ENCODE measurements at regions not wholly inside any gene's neighbourhood (a gene's known extent, or its start where the extent isn't known, plus 50 kb on each side); places are given as distances from the start of the nearest gene placed in this dataset.

DNA sequence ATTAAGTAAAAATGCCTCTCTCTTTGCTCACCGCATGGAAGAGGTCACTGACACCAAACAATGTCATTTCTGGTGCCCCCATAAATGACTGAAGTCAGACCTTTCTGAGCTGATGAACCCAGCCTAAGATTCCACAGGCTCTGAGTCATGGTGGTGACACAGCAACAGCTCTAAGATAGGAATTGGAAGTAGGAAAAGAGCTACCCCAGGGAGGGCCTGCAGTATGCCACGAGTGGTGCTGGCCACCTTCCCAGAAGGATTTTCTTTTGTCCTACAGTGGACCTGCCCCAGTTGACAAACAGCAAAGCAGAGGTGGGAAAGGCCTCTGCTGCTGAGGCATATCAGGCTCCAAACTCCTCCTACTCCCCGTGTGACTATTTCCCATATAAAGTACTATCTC, 208.1 kb downstream of the MINAR1 start (continued):
- TF ChIP-seq GATA2 (CRISPR knock-in tag; IDR thresholded peaks at IDR 0.05) (no peak), NRF1 (IDR thresholded peaks at IDR 0.05; ENCODE audit: low read depth, low read length) (no peak), NFIC (IDR thresholded peaks at IDR 0.05; ENCODE audit: borderline replicate concordance) (peak; percentile 85), TAF1 (IDR thresholded peaks at IDR 0.05; ENCODE audit: borderline replicate concordance, low read depth, low read length) (no peak), ELF1 (IDR thresholded peaks at IDR 0.05) (no peak), RAD21 (IDR thresholded peaks at IDR 0.05; ENCODE audit: low read length) (no peak), RXRA (IDR thresholded peaks at IDR 0.05; ENCODE audit: borderline replicate concordance, low read depth) (no peak; the same call in 1 of the 2 replicates)
- TF ChIP-seq, protein P1, sequence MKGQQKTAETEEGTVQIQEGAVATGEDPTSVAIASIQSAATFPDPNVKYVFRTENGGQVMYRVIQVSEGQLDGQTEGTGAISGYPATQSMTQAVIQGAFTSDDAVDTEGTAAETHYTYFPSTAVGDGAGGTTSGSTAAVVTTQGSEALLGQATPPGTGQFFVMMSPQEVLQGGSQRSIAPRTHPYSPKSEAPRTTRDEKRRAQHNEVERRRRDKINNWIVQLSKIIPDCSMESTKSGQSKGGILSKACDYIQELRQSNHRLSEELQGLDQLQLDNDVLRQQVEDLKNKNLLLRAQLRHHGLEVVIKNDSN (IDR thresholded peaks at IDR 0.05; ENCODE audit: borderline replicate concordance, low read depth): no peak

DNA sequence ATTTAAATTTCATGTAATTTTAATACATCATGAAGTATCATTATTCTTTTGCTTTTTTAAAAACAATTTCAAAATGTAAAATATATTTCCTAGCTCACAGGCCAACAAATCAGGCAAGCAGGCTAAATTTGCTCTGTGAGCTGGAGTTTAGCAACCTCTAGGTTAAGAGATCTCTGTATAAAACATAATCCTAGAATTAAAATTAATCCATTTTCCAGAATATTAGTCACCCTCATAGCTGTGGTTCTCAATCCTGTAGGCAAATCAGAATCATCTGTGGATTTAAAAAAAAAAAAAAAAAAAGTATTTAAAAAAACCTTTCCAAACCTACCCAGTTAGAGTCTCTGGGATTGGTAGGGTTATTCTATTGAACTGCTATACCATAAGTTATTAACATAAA, 209.7 kb downstream of the MINAR1 start:
- no peaks in the 10 kb centered on the region for H3K9me2 ChIP-seq
- TF ChIP-seq GABPA (IDR thresholded peaks at IDR 0.05; ENCODE audit: low read depth): no peak
- TF ChIP-seq YY1 (IDR thresholded peaks at IDR 0.05; ENCODE audit: low read depth): no peak
- no peak for TF ChIP-seq TAF1 (IDR thresholded peaks at IDR 0.05; ENCODE audit: borderline replicate concordance, low read depth, low read length)
- no peak for TF ChIP-seq MXI1 (IDR thresholded peaks at IDR 0.05; ENCODE audit: low read depth, low read length)
- TF ChIP-seq, protein P2, sequence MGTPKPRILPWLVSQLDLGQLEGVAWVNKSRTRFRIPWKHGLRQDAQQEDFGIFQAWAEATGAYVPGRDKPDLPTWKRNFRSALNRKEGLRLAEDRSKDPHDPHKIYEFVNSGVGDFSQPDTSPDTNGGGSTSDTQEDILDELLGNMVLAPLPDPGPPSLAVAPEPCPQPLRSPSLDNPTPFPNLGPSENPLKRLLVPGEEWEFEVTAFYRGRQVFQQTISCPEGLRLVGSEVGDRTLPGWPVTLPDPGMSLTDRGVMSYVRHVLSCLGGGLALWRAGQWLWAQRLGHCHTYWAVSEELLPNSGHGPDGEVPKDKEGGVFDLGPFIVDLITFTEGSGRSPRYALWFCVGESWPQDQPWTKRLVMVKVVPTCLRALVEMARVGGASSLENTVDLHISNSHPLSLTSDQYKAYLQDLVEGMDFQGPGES (IDR thresholded peaks at IDR 0.05; ENCODE audit: low read depth, low read length): no peak
- TF ChIP-seq TCF12 (IDR thresholded peaks at IDR 0.05): no peak
- TF ChIP-seq, protein P3, sequence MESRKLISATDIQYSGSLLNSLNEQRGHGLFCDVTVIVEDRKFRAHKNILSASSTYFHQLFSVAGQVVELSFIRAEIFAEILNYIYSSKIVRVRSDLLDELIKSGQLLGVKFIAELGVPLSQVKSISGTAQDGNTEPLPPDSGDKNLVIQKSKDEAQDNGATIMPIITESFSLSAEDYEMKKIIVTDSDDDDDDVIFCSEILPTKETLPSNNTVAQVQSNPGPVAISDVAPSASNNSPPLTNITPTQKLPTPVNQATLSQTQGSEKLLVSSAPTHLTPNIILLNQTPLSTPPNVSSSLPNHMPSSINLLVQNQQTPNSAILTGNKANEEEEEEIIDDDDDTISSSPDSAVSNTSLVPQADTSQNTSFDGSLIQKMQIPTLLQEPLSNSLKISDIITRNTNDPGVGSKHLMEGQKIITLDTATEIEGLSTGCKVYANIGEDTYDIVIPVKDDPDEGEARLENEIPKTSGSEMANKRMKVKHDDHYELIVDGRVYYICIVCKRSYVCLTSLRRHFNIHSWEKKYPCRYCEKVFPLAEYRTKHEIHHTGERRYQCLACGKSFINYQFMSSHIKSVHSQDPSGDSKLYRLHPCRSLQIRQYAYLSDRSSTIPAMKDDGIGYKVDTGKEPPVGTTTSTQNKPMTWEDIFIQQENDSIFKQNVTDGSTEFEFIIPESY (IDR thresholded peaks at IDR 0.05; ENCODE audit: borderline replicate concordance, low read depth): no peak
- TF ChIP-seq JUND (IDR thresholded peaks at IDR 0.05): no peak
- no peak for TF ChIP-seq NRF1 (IDR thresholded peaks at IDR 0.05; ENCODE audit: low read depth, low read length)
- no peak for TF ChIP-seq RCOR1 (IDR thresholded peaks at IDR 0.05; ENCODE audit: low read length)
- TF ChIP-seq FOXJ3 (CRISPR knock-in tag; IDR thresholded peaks at IDR 0.05): no peak
- no peak overlapping the region for H3K9ac ChIP-seq
- H4K20me1 ChIP-seq (ENCODE audit: insufficient read depth): no peaks in the 10 kb centered on the region
- H3F3A ChIP-seq (replicated peaks; ENCODE audit: insufficient read depth): peaks cover 16% of the 10 kb centered on the region
- peaks cover 3 to 7% of the 10 kb centered on the region in 2 experiments; a peak in 1 of 4 replicates for H3K4me1 ChIP-seq (ENCODE audit: control insufficient read depth in 1 of 2, insufficient read depth in 2 of 2, low read depth in 1 of 2, low read length in 1 of 2)
- no peaks in the 10 kb centered on the region for H3K27me3 ChIP-seq (ENCODE audit: insufficient read depth)
- H3K36me3 ChIP-seq (replicated peaks in 1 of 2; ENCODE audit: control insufficient read depth in 1 of 2, insufficient read depth in 2 of 2, low read length in 1 of 2): peaks cover 0 to 3% of the 10 kb centered on the region in 2 experiments
- H3K9me3 ChIP-seq: peaks cover 8% of the 10 kb centered on the region
- no peak overlapping the region for H3K4me3 ChIP-seq (ENCODE audit: low read depth in 2 of 2, low read length in 1 of 2)
- H3K4me2 ChIP-seq: no peak overlapping the region
- H3K79me2 ChIP-seq (ENCODE audit: insufficient read depth): no peaks in the 10 kb centered on the region
- POLR2A ChIA-PET: no interaction called here
- H3K27ac ChIP-seq (ENCODE audit: low read depth in 2 of 2, low read length in 1 of 2): no peak overlapping the region
- H2AFZ ChIP-seq (ENCODE audit: low read depth): no peak overlapping the region
- DNase-seq: no peak
- CTCF ChIA-PET: interaction anchor here (0.6 kb wide), 1 partner anchor 17 kb away, joined by 3 read pairs; no protein-coding TSS in a partner anchor
